ENCODE measurements at regions not wholly inside any gene's neighbourhood (a gene's known extent, or its start where the extent isn't known, plus 50 kb on each side); places are given as distances from the start of the nearest gene placed in this dataset.

DNA sequence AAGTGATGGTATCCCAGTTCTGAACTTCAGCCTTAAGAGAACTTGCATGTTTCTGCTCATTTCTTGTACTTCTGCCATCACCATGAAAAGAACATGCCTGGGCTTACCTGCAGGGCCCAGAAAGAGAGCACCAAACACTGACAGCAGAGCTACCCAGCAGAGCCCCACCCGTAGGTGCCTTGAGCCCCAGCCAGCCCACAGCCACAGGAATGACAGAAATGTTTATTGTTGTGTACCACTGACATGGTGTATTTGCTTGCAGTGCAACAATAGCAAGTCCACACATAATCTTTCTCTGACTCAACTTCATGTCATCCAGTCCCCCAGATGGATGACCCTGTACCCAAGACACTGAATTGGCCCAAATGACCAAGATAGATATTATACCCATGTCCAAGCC lies 195.2 kb downstream of the TSHZ3 start:
- no peak for DNase-seq

DNA sequence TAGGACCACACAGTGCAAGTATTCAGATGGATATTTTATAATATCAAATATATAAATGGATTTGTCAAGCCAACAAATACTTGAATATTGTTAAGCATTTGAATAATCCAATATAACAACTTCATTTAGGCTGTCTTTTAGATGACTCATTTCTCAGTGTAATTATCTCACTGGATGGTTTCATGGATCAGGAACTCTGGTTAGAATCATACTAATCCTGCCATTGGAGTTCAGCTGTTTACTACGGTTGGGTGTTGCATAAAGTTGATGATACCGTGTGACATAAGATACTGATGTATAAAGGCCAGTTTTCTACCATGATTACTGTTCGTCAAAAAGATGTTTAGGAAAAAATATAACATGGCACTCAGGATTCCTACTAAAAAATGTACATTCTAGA lies 196.3 kb downstream of the TSHZ3 start:
- no peak for DNase-seq

DNA sequence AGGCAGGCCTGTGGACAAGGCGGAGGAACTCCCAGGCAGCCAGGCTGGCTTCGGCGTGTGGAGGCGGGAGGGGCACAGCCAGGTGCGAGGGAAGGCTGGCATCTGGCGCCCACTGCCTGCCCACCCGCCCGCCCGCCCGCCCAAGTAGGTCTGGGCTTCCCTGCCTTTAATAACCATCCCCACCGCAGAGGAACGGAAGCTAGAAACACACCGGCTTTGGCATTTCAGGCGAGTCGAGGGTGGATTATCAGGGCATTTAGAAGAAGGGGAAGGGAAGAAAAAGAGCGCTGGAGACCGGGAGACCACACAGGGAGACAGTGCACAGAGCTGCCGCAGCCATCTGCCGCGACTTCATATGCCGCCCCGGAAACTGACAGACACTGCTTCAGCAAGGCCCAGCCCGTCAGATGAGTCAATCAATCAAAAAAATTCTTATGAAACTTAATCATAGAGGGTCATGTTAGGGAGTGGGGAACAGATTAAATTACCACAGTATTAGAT lies 199.7 kb downstream of the TSHZ3 start:
- DNase-seq = no peak

DNA sequence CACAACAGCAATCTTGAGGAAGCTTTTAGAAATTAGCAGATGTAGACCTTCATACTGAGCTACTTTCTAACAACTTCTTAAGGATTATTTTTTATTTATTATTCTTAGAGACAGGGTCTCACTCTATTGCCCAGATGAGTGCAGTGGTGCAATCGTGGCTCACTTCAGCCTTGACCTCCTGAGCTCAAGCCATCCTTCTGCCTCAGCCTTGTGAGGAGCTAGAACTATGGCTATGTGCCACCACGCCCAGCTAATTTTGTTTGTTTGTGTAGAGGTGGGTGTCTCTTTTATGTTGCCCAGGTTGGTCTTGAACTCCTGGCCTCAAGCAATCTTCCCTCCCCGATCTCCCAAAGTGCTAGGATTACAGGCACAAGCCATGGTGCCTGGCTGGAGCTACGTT lies 200.6 kb downstream of the TSHZ3 start:
- DNase-seq = no peak

DNA sequence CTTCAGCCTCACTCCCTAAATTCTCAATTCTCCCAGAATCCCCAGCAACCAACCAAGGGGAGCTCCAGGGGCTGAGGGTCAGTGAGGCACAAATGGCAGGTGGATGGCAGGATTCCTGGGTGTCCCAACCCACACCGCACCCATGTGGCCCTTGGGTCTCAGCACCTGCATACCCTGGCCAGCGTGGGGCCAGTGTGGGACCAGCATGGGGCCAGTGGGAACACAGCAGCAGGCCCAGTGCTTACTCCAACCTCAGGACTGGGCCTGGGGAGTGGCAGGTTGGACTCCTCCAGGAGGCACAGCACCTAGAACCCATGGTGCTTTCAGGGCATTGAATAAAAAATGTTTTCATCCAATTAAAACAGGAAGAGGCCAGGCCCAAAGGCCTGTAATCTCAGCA lies 202.0 kb downstream of the TSHZ3 start:
- DNase-seq = no peak

DNA sequence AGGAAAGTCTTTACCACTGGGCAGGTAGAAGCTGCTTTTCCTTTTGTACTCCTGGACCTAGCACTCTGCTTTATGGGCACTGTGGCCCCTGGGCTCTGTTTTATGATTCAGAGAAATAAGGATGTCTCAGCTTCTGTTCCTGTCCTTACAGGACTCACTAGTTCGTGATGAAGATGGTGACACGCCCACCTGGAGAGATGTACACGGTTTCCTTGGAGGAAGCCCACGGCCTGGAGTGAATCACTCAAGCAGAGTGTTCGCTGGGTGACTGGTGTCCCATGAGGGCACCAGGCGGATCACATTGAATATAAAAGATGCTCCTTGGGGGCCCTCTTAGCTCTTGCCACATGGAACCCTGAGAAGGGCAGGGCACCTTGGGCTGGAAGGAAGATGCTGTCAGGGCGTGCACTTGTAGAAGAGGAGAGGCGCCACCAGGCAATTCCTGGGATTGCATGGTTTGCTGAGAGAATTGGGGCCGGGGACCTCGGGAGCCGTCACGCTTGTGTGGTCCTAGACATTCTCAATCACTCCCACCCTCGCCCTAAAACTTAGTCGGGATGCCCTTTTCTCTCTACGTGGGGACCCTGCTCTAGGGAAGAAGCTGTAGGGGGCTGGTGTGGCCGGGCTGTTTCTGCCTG lies 202.6 kb downstream of the TSHZ3 start:
- DNase-seq = no peak

DNA sequence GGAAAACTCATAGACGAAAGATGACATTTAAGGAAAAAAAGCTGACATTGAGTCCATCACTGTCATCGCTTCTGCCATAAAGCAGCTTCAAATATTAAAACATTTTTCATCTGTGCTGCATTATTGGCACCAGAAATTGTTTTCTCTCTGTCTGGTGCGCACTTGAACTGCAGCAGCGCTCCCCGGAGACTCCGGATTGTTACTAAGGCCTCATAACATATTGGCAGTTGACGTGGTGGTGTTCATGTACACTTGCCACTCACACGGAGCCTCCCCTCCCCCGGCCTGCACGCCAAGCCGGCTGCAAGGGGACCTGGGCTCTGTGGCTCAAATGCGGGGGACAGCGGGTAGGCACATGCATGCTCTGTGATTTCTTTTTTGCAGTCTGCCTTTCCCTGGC lies 203.2 kb downstream of the TSHZ3 start:
- no peak for DNase-seq

DNA sequence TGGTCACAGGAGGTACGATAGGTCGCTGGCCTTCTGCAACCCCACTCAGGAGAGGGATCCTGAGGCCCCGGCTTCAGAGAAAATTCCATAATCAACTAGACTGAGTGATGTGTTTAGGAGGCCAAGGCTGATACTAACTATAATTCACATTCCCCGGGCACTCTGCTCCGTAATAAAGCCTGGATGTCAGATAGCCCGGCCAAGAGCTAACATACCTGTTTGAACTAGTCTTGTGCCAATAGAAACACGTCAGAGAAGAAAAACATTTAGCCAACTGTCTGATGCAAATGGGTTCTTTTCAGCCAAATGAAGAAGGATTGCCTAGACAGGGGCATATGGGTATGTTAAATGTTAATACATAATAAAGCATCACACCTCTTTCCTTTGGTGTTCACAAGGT lies 204.2 kb downstream of the TSHZ3 start:
- DNase-seq = no peak

DNA sequence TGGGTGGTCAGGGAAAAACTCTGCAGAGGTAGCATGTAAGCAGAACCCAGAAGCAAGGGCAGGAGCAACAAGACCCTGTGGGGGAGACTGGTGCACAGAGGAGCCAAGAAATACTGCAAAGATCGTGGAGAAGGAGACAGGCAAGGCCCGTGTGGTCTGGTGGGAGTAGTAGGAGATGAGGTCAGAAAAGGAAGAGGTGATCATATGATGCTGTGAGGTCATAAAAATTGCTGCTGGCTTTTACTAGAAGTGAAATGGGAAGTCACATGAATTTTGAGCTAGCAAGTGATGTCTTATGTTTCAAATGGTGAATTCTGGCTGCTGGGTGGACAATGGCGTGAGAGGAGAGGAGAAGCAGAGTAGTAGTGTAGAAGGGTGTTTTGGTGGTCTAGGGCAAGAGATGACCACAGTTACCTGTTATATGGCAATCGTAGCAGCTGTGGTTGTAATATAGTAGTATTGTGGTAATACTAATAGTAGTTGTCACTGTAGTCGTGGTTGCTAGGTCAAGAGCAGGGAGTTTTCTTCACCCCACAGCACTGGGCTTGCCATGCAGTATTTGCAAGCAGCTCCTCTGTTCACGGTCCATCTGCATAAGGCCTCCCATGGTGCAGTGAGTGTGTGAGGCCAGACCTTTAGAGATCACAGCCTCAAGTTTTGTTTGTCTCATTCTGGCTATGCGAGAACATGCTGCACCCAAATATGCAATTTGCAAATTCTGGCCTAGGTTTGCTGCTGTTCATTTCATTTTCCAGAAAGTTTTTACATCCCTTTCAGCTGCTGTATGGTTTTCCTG lies 205.0 kb downstream of the TSHZ3 start:
- DNase-seq = no peak

DNA sequence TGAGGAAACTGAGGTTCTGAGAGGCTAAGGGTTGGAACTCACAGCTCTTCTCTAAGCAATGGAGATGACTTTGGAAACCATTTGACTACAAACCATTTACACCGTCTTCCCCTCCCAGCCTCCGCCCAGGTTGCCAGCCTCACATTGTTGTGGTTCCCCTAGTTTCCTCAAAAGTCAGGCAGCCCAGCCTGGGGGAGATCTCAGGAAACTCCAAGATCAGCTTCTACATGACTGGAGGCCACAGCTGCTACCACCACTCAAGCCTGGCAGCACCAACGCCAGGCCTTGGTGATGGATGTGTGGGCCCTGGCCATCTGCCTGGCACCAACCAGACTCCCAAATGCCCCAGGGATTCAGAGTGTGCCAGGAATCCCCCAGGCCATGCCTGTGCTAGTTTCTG lies 207.9 kb downstream of the TSHZ3 start:
- DNase-seq = no peak

DNA sequence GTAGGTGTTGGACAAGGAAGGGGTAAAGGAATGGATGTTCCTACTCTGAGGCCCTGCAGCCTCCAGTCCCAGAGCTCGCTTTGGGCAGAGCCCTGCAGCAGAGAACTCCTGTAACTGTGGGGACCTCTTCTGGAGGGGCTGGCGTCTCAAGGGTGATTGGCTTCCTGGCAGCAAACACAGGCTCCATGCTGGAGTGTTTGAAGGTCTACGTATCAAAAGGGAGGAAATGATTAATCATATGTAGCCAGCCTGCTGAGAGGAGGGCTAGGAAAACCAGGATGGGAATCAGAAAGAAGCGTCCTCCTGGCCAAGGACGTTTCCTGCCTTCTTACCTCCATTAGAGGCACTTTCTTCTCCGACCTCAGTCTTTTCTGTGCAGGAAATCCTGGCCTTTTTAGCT lies 208.5 kb downstream of the TSHZ3 start:
- DNase-seq = no peak

DNA sequence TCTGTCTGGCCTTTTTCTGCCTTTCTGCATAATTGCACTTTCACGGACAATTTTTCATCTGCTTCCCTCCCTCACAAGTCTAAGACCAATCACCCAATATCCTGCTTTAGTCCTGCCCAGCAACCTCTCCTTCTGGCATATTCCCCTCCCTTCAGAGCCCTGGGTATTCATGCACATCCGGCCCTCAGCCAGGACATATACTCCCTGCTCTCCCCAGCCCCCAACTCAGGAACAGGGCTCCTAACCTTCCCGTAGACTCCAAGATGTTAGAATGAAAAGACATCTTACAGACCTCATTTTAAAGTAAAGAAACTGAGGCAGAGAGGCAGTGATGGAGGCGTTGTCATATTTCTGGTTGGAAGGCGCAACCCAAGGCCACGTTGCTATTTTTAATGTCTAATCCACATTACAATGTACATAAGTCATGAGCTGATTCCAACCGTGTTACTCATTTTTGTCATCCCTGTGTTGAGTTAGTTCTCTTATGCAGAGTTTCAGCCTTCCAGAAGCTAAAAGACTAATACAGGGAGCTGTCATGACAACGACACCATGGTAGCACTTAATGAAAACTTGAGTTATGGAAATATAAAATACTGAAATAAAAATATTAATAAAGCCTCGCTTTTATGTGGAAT lies 209.2 kb downstream of the TSHZ3 start:
- no peak for DNase-seq

DNA sequence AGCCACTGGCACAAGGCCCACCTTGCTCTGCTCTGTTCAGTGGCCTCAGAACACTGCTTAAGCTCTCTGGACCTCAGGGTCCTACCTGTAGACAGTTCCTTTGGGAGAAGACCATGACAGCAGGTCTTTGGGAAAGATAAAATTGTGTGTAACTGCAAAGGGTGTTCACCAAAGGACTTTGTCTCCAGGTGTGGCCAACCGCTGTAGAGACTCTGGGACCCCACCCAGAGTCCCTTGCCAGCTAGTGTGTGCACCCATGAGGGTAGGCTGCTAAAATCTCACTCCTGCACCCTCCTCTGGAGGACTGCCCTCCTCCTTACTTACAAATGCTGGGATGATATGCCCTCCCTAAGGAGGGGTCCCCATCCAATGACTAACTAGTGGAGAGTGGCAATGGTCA lies 211.2 kb downstream of the TSHZ3 start:
- DNase-seq = no peak

DNA sequence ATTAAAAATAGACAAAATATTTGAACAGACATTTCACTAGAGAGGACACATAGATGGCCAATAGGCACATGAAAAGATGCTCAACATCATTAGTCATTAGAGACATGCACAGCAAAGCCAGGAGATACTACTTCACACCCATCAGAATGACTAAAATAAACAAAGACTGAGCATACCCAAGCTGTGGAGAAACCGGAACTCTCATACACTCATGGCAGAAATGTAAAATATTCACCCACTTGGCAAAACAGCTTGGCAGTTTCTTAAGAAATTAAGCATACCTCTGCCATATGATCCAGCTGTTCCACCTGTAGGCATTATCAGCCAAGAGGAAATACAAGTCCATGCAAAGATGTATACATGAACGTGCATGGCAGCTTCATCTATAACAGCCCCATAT lies 213.4 kb downstream of the TSHZ3 start:
- DNase-seq = no peak

DNA sequence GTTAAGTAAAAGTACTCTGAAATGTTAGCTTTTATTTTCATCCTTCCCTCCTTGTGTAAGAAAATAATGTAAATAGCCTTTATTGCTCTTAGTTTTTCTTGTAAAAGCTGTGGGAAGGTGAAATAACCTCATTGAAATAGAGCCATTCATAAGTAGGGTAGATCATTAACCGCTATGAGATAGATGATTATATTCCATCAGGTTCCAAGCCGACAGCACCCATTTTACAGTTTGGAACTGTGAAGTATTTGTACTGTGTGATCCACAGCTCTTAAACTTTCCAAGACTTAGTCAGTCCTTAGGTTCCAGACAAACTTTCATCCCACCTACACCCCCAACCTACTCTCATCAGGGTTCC lies 216.5 kb downstream of the TSHZ3 start:
- no peak for DNase-seq

DNA sequence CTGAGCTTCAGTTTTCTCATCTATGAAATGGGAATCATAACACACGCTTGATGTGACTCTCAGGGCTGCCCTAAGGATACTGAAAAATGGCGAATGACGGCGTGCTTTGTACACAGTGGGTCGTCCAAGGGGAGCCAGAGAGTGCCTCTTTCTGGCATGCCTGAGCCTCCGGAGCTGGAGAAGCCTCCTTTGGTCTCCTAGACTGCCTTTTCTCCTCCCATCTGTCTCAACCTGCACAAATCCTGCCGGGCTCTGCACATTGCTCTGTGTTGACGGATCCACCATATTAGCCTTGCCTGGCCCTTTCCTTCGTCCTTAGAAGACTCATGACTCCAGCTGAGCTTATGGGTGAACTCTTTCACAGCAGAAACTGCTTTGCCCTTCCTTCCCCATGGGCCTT lies 220.9 kb downstream of the TSHZ3 start:
- DNase-seq = no peak

DNA sequence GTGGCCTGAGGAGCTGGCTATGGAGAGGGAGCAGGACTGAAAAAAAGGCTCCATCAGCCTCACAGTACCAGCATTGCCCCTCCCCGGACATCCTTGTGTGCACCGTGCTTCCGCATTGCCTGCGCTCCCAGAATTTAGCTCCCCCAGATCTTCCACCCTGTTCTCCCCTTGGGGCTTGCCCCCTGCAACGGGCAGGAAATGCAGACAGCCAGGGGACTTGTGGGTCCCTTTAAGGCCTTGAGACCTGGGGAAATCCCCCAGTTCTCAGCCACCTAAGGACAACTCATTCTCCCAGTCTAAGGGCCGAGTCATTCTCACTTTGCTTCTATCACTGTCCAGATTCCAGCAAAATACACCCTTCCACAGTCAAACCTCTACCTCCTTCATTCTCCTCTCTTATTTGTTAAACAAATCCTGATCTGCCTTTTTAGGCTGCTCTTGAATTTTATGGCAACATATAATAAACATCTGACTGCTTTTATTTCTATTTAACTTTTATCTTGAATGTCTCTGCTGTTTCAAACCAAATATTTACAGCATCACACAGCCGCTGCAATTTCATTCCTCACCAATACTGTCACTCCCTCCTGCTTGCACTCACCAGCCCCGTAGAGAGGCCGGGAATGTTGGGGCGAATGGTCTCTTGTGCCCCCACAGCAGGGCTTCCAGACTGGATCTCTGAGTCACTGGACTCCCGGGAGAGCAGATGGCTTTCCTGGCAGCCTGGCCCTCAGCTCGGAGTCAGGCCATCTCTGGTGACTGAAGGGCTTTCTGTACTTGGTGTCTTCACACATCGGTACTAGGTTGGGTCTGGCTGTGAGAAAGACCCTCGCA lies 221.9 kb downstream of the TSHZ3 start:
- DNase-seq = no peak

DNA sequence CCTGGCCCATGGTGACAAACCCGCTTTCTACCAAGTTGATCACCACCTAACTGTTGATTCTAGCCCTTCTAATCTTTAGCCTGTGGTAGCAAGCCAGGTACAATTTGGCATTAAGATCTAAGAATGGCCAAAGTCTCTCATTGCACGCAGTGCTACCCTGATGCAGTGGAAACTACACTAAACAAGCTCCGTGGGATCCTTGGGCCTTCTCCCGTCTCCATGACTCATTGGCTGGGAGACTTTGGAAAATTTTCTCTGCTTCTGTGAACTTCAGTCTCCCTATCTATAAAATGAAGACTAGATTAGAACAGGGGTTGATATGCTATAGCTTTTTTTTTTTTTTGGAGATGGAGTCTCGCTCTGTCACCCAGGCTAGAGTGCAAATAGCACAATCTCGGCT lies 223.0 kb downstream of the TSHZ3 start:
- no peak for DNase-seq

DNA sequence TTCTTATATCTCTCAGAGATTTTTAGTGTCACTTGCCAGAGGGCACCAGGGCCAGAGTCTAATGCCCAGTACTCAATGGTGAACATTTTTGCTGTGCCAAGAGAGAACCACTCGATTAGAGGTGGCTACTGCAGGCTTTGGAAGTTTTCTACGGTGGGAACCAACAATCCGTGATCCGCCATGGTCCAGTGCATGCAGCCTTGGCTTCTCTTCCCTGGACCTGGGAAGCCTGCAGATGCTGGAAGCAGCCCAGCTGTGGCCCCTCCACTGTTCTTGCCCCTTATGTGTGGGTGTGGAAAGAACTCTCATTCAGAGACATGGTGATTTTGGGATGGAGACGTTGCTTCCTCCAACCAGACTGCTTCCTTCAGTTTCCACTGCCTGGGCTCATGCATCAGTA lies 224.2 kb downstream of the TSHZ3 start:
- DNase-seq = no peak

DNA sequence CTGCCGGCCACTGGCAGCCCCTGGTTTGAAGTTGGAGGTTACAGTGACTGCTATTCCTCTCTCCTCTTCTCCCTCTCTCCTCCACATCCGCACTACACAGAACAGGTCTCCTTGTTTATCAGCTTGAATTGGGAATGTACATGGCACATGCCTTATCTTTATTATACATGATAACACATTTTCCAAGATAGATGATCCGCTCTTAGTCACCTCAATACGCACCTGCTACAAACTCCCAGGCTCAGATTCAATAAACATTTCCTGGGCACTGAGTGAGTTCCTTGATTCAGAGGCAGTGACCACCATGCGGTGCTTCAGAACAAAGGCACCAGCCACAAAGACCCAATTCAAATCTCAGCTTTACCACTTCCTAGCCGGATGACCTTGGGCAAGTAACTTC lies 227.7 kb downstream of the TSHZ3 start:
- DNase-seq = no peak

DNA sequence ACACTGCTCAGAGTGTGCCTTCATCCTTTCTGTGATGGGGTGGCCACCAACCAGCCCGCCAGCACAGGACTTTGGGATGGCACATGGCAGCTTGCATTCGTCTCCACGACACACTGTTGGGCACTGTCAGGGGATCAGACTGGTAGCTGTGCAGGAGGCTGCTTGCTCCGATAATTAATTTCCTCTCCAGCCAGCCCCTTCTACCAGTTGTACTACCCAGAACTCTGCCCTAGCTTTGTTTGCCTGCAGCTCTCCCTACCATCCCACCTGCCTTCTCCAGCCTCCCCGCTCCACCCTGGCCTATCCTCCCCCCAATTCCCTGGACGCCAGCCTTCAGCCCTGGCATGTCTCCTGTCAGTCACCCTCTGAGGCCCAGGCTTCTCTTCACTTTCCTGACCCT lies 228.3 kb downstream of the TSHZ3 start:
- no peak for DNase-seq

DNA sequence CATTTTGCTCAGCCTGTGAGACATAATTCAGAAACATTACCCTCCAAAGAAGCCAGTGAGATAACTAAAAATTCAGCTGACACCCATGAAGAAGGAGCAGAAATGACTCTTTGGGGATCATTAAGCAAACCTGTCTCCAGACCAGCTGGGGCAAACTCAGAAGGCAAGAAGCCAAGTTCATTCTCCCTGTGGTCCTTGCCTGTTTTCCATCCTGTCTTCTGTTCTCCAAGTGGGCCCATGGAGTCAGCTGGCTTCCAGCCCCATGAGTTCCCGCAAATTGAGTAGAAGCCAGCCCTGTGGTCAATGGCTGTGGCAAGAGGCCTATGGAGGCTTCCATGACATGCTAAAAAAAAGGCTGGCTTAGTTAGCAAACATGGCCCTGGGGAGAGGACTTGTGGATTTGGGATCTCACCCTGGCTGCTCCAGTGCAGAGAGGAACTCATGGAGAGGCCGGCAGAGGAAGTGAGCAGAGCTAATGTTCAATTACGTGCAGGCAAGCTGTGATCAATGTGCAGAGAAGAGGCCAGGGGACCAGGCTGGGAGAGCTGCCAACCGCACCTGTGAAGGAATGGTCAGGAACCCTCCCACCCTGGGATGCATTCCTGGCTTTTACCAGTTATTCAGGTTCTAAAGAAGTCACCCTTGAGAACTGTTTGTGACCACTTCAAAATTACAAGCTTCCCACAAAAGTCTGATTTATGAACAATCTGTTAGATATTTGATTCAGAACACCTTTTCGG lies 229.1 kb downstream of the TSHZ3 start:
- no peak for DNase-seq

DNA sequence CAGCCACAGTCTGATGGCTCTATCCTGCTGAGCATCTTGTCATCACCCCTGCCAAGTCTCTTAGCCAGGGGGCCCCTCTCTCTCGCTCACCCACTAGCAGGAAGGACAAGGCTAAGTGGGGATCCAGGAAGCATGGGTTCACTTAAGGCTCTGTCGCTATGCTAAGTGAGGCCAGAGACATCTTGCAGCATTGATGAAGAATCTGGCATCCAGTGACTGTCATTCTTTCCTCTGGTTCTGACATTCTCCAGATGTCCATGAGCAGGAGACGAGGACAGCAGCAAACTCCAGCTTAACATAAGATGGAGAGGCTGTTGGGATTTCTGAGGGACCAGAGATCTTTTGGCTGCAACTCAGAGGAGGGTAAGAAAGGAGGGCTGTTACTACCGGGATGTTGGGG lies 230.2 kb downstream of the TSHZ3 start:
- DNase-seq = no peak

Data from NCI-H1436 treated with DMSO at 0.1 percent for 48 hours (cell line).